ENCODE measurements at regions not wholly inside any gene's neighbourhood (a gene's known extent, or its start where the extent isn't known, plus 50 kb on each side); places are given as distances from the start of the nearest gene placed in this dataset.

- TF ChIP-seq CREB5 (CRISPR knock-in tag; IDR thresholded peaks at IDR 0.05; ENCODE audit: low read depth) (no peak), PPARA (CRISPR knock-in tag; IDR thresholded peaks at IDR 0.05; ENCODE audit: borderline replicate concordance) (no peak), ISL1 (CRISPR knock-in tag; IDR thresholded peaks at IDR 0.05) (no peak), POU6F1 (CRISPR knock-in tag; IDR thresholded peaks at IDR 0.05; ENCODE audit: borderline replicate concordance, low read depth) (no peak), ZFP30 (CRISPR knock-in tag; IDR thresholded peaks at IDR 0.05) (no peak), GLIS3 (CRISPR knock-in tag; IDR thresholded peaks at IDR 0.05) (no peak), ARNTL (CRISPR knock-in tag; IDR thresholded peaks at IDR 0.05; ENCODE audit: borderline replicate concordance, low read depth) (no peak)
These were observed 253.7 kb upstream of the DDX53 start (continued) for GRCh38 chrX:22746081-22746480.

- peak; percentile 93 for ATAC-seq
- no peak for TF ChIP-seq ZNF565 (CRISPR knock-in tag; conservative IDR thresholded peaks at IDR 0.05; ENCODE audit: low read depth)
- TF ChIP-seq CSRNP3 (CRISPR knock-in tag; IDR thresholded peaks at IDR 0.05) = no peak
- no peak for TF ChIP-seq CSDC2 (CRISPR knock-in tag; IDR thresholded peaks at IDR 0.05)
- TF ChIP-seq ARNTL (CRISPR knock-in tag; IDR thresholded peaks at IDR 0.05; ENCODE audit: borderline replicate concordance, low read depth) = no peak
- no peak for TF ChIP-seq TSHZ2 (CRISPR knock-in tag; IDR thresholded peaks at IDR 0.05)
These were observed 251.4 kb upstream of the DDX53 start for GRCh38 chrX:22748093-22748999.

GRCh38 chrX:22758807-22759481 is 240.8 kb upstream of the DDX53 start:
- no peak for ATAC-seq
- no peak for TF ChIP-seq OSR1 (CRISPR knock-in tag; IDR thresholded peaks at IDR 0.05)
- no peak for TF ChIP-seq TCF4 (CRISPR knock-in tag; IDR thresholded peaks at IDR 0.05; ENCODE audit: borderline replicate concordance)
- TF ChIP-seq PATZ1 (CRISPR knock-in tag; IDR thresholded peaks at IDR 0.05; ENCODE audit: borderline replicate concordance) = no peak
- no peak for TF ChIP-seq TSHZ2 (CRISPR knock-in tag; IDR thresholded peaks at IDR 0.05)
- TF ChIP-seq CSDC2 (CRISPR knock-in tag; IDR thresholded peaks at IDR 0.05) = no peak
- no peak for TF ChIP-seq ZNF8 (CRISPR knock-in tag; IDR thresholded peaks at IDR 0.05)
- no peak for TF ChIP-seq ZNF70 (CRISPR knock-in tag; IDR thresholded peaks at IDR 0.05)
- no peak for TF ChIP-seq ARNTL (CRISPR knock-in tag; IDR thresholded peaks at IDR 0.05; ENCODE audit: borderline replicate concordance, low read depth)
- no peak for TF ChIP-seq RARB (CRISPR knock-in tag; IDR thresholded peaks at IDR 0.05)
- TF ChIP-seq ZC3H10 (CRISPR knock-in tag; IDR thresholded peaks at IDR 0.05) = no peak
